ENCODE measurements at regions not wholly inside any gene's neighbourhood (a gene's known extent, or its start where the extent isn't known, plus 50 kb on each side); places are given as distances from the start of the nearest gene placed in this dataset.

GRCh38 chrX:3968749-3969148 lies 255.3 kb upstream of the PRKX start:
- TF ChIP-seq EZH2 (IDR thresholded peaks at IDR 0.05; ENCODE audit: low read length, unreplicated experiment), result no peak
- TF ChIP-seq CTCF (conservative IDR thresholded peaks at IDR 0.05; ENCODE audit: low read depth, low read length), result no peak
